ENCODE measurements at regions not wholly inside any gene's neighbourhood (a gene's known extent, or its start where the extent isn't known, plus 50 kb on each side); places are given as distances from the start of the nearest gene placed in this dataset.

GRCh38 chr2:37857575-37858399 lies 67.3 kb upstream of the RMDN2 start:
- Histone ChIP-seq H3K9me3 (ENCODE audit: control insufficient read depth, low read length) (peaks cover 6% of the 10 kb centered on the region), H3K27me3 (ENCODE audit: control insufficient read depth, insufficient read depth, low read length, poor library complexity, severe bottlenecking) (no peaks in the 10 kb centered on the region), H3K4me3 (ENCODE audit: low read length) (no peak overlapping the region), H3K4me1 (ENCODE audit: control insufficient read depth, insufficient read depth, low read length) (no peaks in the 10 kb centered on the region), H3K36me3 (ENCODE audit: control insufficient read depth, insufficient read depth, low read length) (no peaks in the 10 kb centered on the region), H3K9ac (ENCODE audit: extremely low read depth, low read length, poor library complexity, severe bottlenecking) (no peak overlapping the region), H3K27ac (ENCODE audit: low read depth, low read length) (no peak overlapping the region)
- H3K27ac Mint-ChIP-seq, result no peak overlapping the region
- H3K9me3 Mint-ChIP-seq, result peaks cover 16% of the 10 kb centered on the region
- peaks cover 18% of the 10 kb centered on the region for H3K27me3 Mint-ChIP-seq (ENCODE audit: insufficient read depth)
- no peak for TF ChIP-seq CTCF (conservative IDR thresholded peaks at IDR 0.05)
- H3K4me1 Mint-ChIP-seq, result no peaks in the 10 kb centered on the region
- WGBS, 2 experiments (ENCODE audit: insufficient coverage in 1 of 2, insufficient read length in 1 of 2), result 60 to 91% methylated on average over 1 to 11 of the region's 11 CpGs
- no peak overlapping the region for H3K4me3 Mint-ChIP-seq
- DNase-seq, result no peak
- no peaks in the 10 kb centered on the region for H3K36me3 Mint-ChIP-seq (ENCODE audit: low read depth)

- H3K9ac ChIP-seq (ENCODE audit: extremely low read depth, low read length, poor library complexity, severe bottlenecking), result no peak overlapping the region
- no peak overlapping the region for H3K27ac ChIP-seq (ENCODE audit: low read depth, low read length)
- H3K27me3 ChIP-seq (ENCODE audit: control insufficient read depth, insufficient read depth, low read length, poor library complexity, severe bottlenecking), result no peaks in the 10 kb centered on the region
- Mint-ChIP-seq H3K36me3 (ENCODE audit: low read depth) (no peaks in the 10 kb centered on the region), H3K9me3 (peaks cover 16% of the 10 kb centered on the region), H3K27ac (no peak overlapping the region), H3K4me1 (no peaks in the 10 kb centered on the region), H3K27me3 (ENCODE audit: insufficient read depth) (peaks cover 23% of the 10 kb centered on the region), H3K4me3 (no peak overlapping the region)
- no peak for DNase-seq
- H3K36me3 ChIP-seq (ENCODE audit: control insufficient read depth, insufficient read depth, low read length), result no peaks in the 10 kb centered on the region
- TF ChIP-seq CTCF (conservative IDR thresholded peaks at IDR 0.05), result no peak
- H3K4me3 ChIP-seq (ENCODE audit: low read length), result no peak overlapping the region
- WGBS, 2 experiments (ENCODE audit: insufficient coverage in 1 of 2, insufficient read length in 1 of 2), result 14 to 77% methylated on average over 1 to 2 of the region's 2 CpGs
- H3K4me1 ChIP-seq (ENCODE audit: control insufficient read depth, insufficient read depth, low read length), result no peaks in the 10 kb centered on the region
- peaks cover 6% of the 10 kb centered on the region for H3K9me3 ChIP-seq (ENCODE audit: control insufficient read depth, low read length)
These were observed 66.7 kb upstream of the RMDN2 start for GRCh38 chr2:37858400-37858711.

- DNase-seq, result no peak
These were observed 66.3 kb upstream of the RMDN2 start for GRCh38 chr2:37858725-37859267.

More at GRCh38 chr2:37858725-37859267, 66.3 kb upstream of the RMDN2 start:
- H3K9ac ChIP-seq (ENCODE audit: extremely low read depth, low read length, poor library complexity, severe bottlenecking), result no peak overlapping the region
- no peak overlapping the region for H3K27ac ChIP-seq (ENCODE audit: low read depth, low read length)
- H3K27me3 Mint-ChIP-seq (ENCODE audit: insufficient read depth), result peaks cover 28% of the 10 kb centered on the region
- H3K9me3 ChIP-seq (ENCODE audit: control insufficient read depth, low read length), result peaks cover 6% of the 10 kb centered on the region
- 70 to 72% methylated on average over 4 to 5 of the region's 5 CpGs for WGBS, 2 experiments (ENCODE audit: insufficient coverage in 1 of 2, insufficient read length in 1 of 2)
- no peak overlapping the region for H3K4me3 ChIP-seq (ENCODE audit: low read length)
- H3K36me3 Mint-ChIP-seq (ENCODE audit: low read depth), result no peaks in the 10 kb centered on the region
- H3K36me3 ChIP-seq (ENCODE audit: control insufficient read depth, insufficient read depth, low read length), result no peaks in the 10 kb centered on the region
- H3K4me1 Mint-ChIP-seq, result no peaks in the 10 kb centered on the region
- no peak for TF ChIP-seq CTCF (conservative IDR thresholded peaks at IDR 0.05)
- H3K9me3 Mint-ChIP-seq, result peaks cover 16% of the 10 kb centered on the region
- H3K27ac Mint-ChIP-seq, result no peak overlapping the region
- no peaks in the 10 kb centered on the region for H3K27me3 ChIP-seq (ENCODE audit: control insufficient read depth, insufficient read depth, low read length, poor library complexity, severe bottlenecking)
- no peaks in the 10 kb centered on the region for H3K4me1 ChIP-seq (ENCODE audit: control insufficient read depth, insufficient read depth, low read length)
- no peak overlapping the region for H3K4me3 Mint-ChIP-seq

All from endodermal cell (in vitro differentiated cells).